ENCODE measurements at regions not wholly inside any gene's neighbourhood (a gene's known extent, or its start where the extent isn't known, plus 50 kb on each side); places are given as distances from the start of the nearest gene placed in this dataset.

DNA sequence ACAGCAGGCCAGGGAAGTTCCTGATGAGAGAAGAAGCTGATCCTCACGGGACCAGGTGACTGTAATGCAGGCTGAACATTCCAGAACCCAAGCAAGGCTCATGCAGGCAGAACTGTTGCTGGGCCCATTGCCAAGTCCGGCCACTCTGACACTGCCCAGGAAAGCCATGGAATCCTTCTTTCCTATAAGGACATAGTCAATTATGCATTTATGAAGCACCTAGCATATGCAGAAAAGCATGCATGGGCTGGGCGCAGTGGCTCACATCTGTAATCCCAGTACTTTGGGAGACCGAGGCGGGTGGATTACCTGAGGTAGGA is 83.7 kb upstream of the SLC1A3 start:
- H3K36me3 ChIP-seq, result no peaks in the 10 kb centered on the region
- no peaks in the 10 kb centered on the region for H3K27me3 ChIP-seq
- ATAC-seq, result no peak
- DNase-seq, result no peak
- TF ChIP-seq, protein P1, sequence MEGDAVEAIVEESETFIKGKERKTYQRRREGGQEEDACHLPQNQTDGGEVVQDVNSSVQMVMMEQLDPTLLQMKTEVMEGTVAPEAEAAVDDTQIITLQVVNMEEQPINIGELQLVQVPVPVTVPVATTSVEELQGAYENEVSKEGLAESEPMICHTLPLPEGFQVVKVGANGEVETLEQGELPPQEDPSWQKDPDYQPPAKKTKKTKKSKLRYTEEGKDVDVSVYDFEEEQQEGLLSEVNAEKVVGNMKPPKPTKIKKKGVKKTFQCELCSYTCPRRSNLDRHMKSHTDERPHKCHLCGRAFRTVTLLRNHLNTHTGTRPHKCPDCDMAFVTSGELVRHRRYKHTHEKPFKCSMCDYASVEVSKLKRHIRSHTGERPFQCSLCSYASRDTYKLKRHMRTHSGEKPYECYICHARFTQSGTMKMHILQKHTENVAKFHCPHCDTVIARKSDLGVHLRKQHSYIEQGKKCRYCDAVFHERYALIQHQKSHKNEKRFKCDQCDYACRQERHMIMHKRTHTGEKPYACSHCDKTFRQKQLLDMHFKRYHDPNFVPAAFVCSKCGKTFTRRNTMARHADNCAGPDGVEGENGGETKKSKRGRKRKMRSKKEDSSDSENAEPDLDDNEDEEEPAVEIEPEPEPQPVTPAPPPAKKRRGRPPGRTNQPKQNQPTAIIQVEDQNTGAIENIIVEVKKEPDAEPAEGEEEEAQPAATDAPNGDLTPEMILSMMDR (IDR thresholded peaks at IDR 0.05), result no peak
- no peaks in the 10 kb centered on the region for H3K4me1 ChIP-seq
- H3K9me3 ChIP-seq, result no peaks in the 10 kb centered on the region
- no peak overlapping the region for H3K4me3 ChIP-seq
- intact Hi-C loops (cut with DNase I), result no loop called here
- no peak overlapping the region for H3K27ac ChIP-seq

GRCh38 chr5:36523450-36523849 is 83.0 kb upstream of the SLC1A3 start:
- no peak for DNase-seq
- Histone ChIP-seq H3K4me3 (no peak overlapping the region), H3K4me1 (no peaks in the 10 kb centered on the region), H3K36me3 (no peaks in the 10 kb centered on the region), H3K27ac (no peak overlapping the region), H3K27me3 (no peaks in the 10 kb centered on the region), H3K9me3 (no peaks in the 10 kb centered on the region)
- ATAC-seq, result no peak
- intact Hi-C loops (cut with DNase I), result no loop called here
- TF ChIP-seq, protein P1 (IDR thresholded peaks at IDR 0.05), result no peak

- Histone ChIP-seq H3K27me3 (no peaks in the 10 kb centered on the region), H3K36me3 (no peaks in the 10 kb centered on the region), H3K4me1 (no peaks in the 10 kb centered on the region), H3K9me3 (no peaks in the 10 kb centered on the region), H3K4me3 (no peak overlapping the region), H3K27ac (no peak overlapping the region)
- TF ChIP-seq, protein P1 (IDR thresholded peaks at IDR 0.05), result no peak
- ATAC-seq, result no peak
- intact Hi-C loops (cut with DNase I), result no loop called here
- DNase-seq, result no peak
These were observed 82.5 kb upstream of the SLC1A3 start for GRCh38 chr5:36523926-36524325.

- no peaks in the 10 kb centered on the region for H3K9me3 ChIP-seq
- H3K36me3 ChIP-seq, result no peaks in the 10 kb centered on the region
- no peaks in the 10 kb centered on the region for H3K27me3 ChIP-seq
- ATAC-seq (no peak), DNase-seq (no peak)
- TF ChIP-seq, protein P1 (IDR thresholded peaks at IDR 0.05), result no peak
- no peaks in the 10 kb centered on the region for H3K4me1 ChIP-seq
- intact Hi-C loops (cut with DNase I), result no loop called here
- H3K27ac ChIP-seq, result no peak overlapping the region
- H3K4me3 ChIP-seq, result no peak overlapping the region
These were observed 79.9 kb upstream of the SLC1A3 start for GRCh38 chr5:36526537-36526936.

DNA sequence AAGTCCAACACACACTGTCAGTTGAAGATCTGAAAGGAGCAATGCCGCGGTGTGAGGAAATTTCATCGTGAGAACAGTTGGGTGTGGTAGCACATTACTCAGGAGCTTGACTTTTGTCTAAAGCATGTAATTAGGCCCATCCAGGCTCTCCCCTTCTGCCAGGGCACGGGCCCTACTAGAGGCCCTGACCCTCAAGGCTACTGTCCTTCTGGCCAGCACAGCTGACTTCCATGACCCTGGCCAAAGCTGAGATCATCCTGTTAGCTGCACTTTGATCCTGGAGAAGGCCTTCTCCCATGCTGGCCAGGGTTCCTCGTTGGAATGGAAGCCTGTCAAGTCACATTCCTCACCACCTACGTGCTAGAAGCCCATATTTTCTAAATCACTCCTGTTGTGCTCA is 77.8 kb upstream of the SLC1A3 start:
- Histone ChIP-seq H3K4me1 (no peaks in the 10 kb centered on the region), H3K27me3 (no peaks in the 10 kb centered on the region), H3K36me3 (no peaks in the 10 kb centered on the region), H3K27ac (no peak overlapping the region), H3K9me3 (no peaks in the 10 kb centered on the region), H3K4me3 (no peak overlapping the region)
- intact Hi-C loops (cut with DNase I), result no loop called here
- TF ChIP-seq, protein P1 (IDR thresholded peaks at IDR 0.05), result no peak
- ATAC-seq (no peak), DNase-seq (no peak)

Measured in left lung (tissue), 4 donors.